SU-DHL-6 (cell line): ENCODE measurements at regions not wholly inside any gene's neighbourhood (a gene's known extent, or its start where the extent isn't known, plus 50 kb on each side); places are given as distances from the start of the nearest gene placed in this dataset.

Experiments used
- H2AFZ ChIP-seq: fragments of 200-600 bp; sonication (generic); 2 replicates; pipeline ENCODE4 v1.6.1; 2014; ENCODE audit warnings: low read depth, mild to moderate bottlenecking, moderate library complexity, mixed read lengths, antibody characterized with exemption, low read length; ENCODE audit not compliant: severe bottlenecking
- H3F3A ChIP-seq: fragments of 200-600 bp; shearing (Covaris generic); 2 replicates; pipeline ENCODE4 v1.6.0; 2016; ENCODE audit warnings: antibody characterized with exemption, mild to moderate bottlenecking; ENCODE audit not compliant: insufficient read depth
- H3K27ac ChIP-seq: fragments of 200-600 bp; sonication (generic); 2 replicates; pipeline ENCODE4 v1.5.1; 2016; ENCODE audit warnings: low read depth, mild to moderate bottlenecking, low read length, moderate library complexity, mixed read lengths
- H3K27me3 ChIP-seq: fragments of 200-600 bp; sonication (generic), shearing (Covaris generic); 2 replicates; pipeline ENCODE4 v1.6.0; 2014; ENCODE audit warnings: mild to moderate bottlenecking, low read length
- H3K36me3 ChIP-seq: fragments of 200-600 bp; sonication (generic); 2 replicates; pipeline ENCODE4 v1.6.1; 2014; ENCODE audit warnings: mild to moderate bottlenecking, low read length, mixed read lengths
- H3K4me2 ChIP-seq: fragments of 300-600, 200-600 bp; shearing (Covaris generic), sonication (generic); 2 replicates; pipeline ENCODE4 v1.6.0; 2014; ENCODE audit warnings: low read length, low read depth, mild to moderate bottlenecking; ENCODE audit not compliant: poor library complexity, severe bottlenecking
- H3K4me3 ChIP-seq: fragments of 200-600 bp; sonication (generic); 2 replicates; pipeline ENCODE4 v1.5.1; 2014; ENCODE audit warnings: antibody characterized with exemption, low read length, mild to moderate bottlenecking, mixed read lengths; ENCODE audit not compliant: insufficient read depth, poor library complexity, severe bottlenecking
- H3K79me2 ChIP-seq: fragments of 200-600 bp; sonication (generic); 2 replicates; pipeline ENCODE4 v1.6.1; 2014; ENCODE audit warnings: mild to moderate bottlenecking, low read length, moderate library complexity; ENCODE audit not compliant: insufficient read depth
- H3K9ac ChIP-seq: fragments of 200-600 bp; sonication (generic); 2 replicates; pipeline ENCODE4 v1.7.0; 2014; ENCODE audit warnings: mild to moderate bottlenecking, low read length
- H3K9me2 ChIP-seq: fragments of 200-600 bp; sonication (generic); replicated peaks from 2 replicates; pipeline ENCODE4 v1.6.1; 2014; ENCODE audit warnings: low read length; ENCODE audit not compliant: insufficient read depth
- H3K9me3 ChIP-seq: fragments of 200-600 bp; sonication (generic); 2 replicates; pipeline ENCODE4 v1.6.1; 2014; ENCODE audit warnings: low read length, mixed read lengths; ENCODE audit not compliant: insufficient read depth
- H4K20me1 ChIP-seq: fragments of 200-600 bp; sonication (generic); 2 replicates; pipeline ENCODE4 v1.6.1; 2014; ENCODE audit warnings: low read depth, mild to moderate bottlenecking, antibody characterized with exemption, low read length, moderate library complexity, mixed read lengths
- CTCF ChIP-seq: fragments of 200-600 bp; sonication (generic); IDR thresholded peaks from one replicate; pipeline ENCODE4 v1.5.1; 2017; ENCODE audit warnings: antibody characterized with exemption, mild to moderate bottlenecking, low read length, moderate library complexity; ENCODE audit not compliant: insufficient read depth, poor library complexity, severe bottlenecking
- EZH2phosphoT487 ChIP-seq: fragments of 200-600 bp; sonication (generic), shearing (Covaris generic); conservative IDR thresholded peaks from 2 replicates; pipeline ENCODE4 v1.6.1; 2018; ENCODE audit warnings: mild to moderate bottlenecking, antibody characterized with exemption, low read length, moderate library complexity, mixed read lengths

- no peak overlapping the region for H3K4me3 ChIP-seq
- no peak overlapping the region for H3K4me2 ChIP-seq
- no peaks in the 10 kb centered on the region for H3F3A ChIP-seq
- no peak overlapping the region for H3K27ac ChIP-seq
- no peaks in the 10 kb centered on the region for H3K36me3 ChIP-seq
- no peak overlapping the region for H3K9ac ChIP-seq
- H3K9me2 ChIP-seq = no peaks in the 10 kb centered on the region
- no peaks in the 10 kb centered on the region for H3K79me2 ChIP-seq
- TF ChIP-seq CTCF (no peak), EZH2phosphoT487 (no peak)
- H3K9me3 ChIP-seq = no peaks in the 10 kb centered on the region
- no peak overlapping the region for H2AFZ ChIP-seq
- H4K20me1 ChIP-seq = no peaks in the 10 kb centered on the region
- no peaks in the 10 kb centered on the region for H3K27me3 ChIP-seq
Measured at GRCh38 chr3:135844386-135844785, 121.1 kb upstream of the PPP2R3A start.

GRCh38 chr3:135848051-135848450, 117.5 kb upstream of the PPP2R3A start:
- H4K20me1 ChIP-seq = no peaks in the 10 kb centered on the region

GRCh38 chr3:135849827-135850226, 115.7 kb upstream of the PPP2R3A start:
- no peaks in the 10 kb centered on the region for H4K20me1 ChIP-seq
- no peaks in the 10 kb centered on the region for H3K36me3 ChIP-seq
- H3K27me3 ChIP-seq = no peaks in the 10 kb centered on the region
- no peaks in the 10 kb centered on the region for H3K9me2 ChIP-seq
- no peak overlapping the region for H3K9ac ChIP-seq
- no peaks in the 10 kb centered on the region for H3K79me2 ChIP-seq
- no peaks in the 10 kb centered on the region for H3K9me3 ChIP-seq
- no peaks in the 10 kb centered on the region for H3F3A ChIP-seq
- no peak overlapping the region for H3K4me2 ChIP-seq
- H2AFZ ChIP-seq = no peak overlapping the region
- H3K4me3 ChIP-seq = no peak overlapping the region
- no peak overlapping the region for H3K27ac ChIP-seq
- TF ChIP-seq CTCF = no peak
- no peak for TF ChIP-seq EZH2phosphoT487

More at GRCh38 chr3:135848051-135848450, 117.5 kb upstream of the PPP2R3A start:
- Histone ChIP-seq H2AFZ (no peak overlapping the region), H3F3A (no peaks in the 10 kb centered on the region), H3K27me3 (no peaks in the 10 kb centered on the region), H3K4me3 (no peak overlapping the region), H3K36me3 (no peaks in the 10 kb centered on the region), H3K9ac (no peak overlapping the region), H3K79me2 (no peaks in the 10 kb centered on the region), H3K4me2 (no peak overlapping the region), H3K9me3 (no peaks in the 10 kb centered on the region), H3K27ac (no peak overlapping the region), H3K9me2 (no peaks in the 10 kb centered on the region)
- TF ChIP-seq EZH2phosphoT487 (no peak), CTCF (no peak)
